HG03565 (cell line): ENCODE measurements at regions not wholly inside any gene's neighbourhood (a gene's known extent, or its start where the extent isn't known, plus 50 kb on each side); places are given as distances from the start of the nearest gene placed in this dataset.
"Not testable (repeated sequence)": the region's sequence is repeated elsewhere in the genome, so short reads cannot be mapped to it uniquely, and the experiment has no call there.

ENCODE experiments used
- ATAC-seq: cut with Tn5 transposase; IDR thresholded peaks from one replicate; pipeline ENCODE4 v1.9.1; 2021; ENCODE audit warnings: mild to moderate bottlenecking, moderate library complexity; ENCODE audit not compliant: unreplicated experiment

DNA sequence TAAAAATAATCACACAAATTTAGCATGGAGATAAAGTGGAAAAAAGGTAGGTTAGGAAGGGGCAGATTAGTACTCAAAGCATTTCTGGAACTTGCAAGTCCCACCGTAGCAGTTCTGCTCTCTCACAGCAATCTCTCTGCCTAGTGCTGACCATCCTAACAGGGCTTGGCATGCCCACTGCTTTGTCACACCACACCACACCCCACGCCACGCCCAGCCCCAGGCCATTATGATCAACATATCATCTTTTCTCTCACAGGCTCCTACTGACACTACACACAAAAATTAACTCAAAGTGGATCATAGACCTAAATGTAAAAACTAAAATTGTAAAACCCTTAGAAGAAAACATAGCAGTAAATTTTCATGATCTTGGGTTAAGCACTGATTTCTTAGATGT, 273.7 kb downstream of the DAD1 start:
- no peak for ATAC-seq

DNA sequence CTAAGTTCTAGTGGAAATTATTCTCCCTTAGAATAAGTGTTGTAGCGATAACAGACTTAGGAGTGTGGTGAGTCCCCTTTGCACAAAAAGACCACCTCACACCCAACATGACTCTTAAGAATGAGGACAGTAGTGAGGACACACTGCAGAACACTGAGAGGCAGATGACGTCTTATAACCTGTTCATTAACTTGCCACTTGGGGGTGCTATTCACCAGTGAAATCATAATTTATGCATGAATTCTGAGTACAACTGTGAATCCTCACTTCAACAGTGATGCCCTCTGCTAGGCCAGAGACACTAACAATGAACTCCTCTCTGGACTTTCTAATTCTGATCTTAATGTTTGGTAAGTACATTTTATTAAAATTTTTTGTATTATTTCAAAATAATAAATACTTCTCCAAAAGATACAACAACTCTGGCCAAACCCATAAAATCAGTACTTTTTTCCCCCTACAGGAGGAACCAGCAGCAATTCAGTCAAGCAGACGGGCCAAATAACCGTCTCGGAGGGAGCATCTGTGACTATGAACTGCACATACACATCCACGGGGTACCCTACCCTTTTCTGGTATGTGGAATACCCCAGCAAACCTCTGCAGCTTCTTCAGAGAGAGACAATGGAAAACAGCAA, 274.7 kb downstream of the DAD1 start:
- no peak for ATAC-seq

DNA sequence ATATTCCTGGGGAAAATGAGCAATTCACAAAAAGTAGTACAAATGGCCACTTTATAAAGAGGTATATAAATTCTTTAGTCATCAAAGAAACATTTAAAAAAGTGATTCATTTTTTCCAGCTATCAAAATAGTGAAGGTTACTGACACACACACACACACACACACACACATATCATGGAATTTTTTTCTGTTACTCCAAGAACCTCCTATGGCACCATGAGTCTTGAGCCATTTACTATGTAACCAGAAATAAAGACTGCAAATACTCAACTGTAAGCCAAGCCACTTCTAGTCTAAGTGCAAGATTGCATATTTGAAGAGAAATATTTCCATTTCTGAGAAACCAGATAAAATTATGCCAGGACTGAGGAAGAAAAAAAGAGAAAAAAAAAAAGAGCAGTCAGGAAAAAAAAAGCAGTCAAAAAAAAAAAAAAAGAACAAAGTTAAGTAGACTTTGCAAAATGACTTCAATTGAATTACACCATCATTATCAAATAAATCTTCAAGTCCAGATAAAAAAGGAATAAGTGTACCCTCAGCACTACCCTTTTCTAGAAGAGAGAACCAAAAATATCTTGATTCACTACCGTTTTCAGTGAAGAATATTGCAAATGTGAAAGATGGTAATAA, 275.7 kb downstream of the DAD1 start:
- ATAC-seq = no peak

DNA sequence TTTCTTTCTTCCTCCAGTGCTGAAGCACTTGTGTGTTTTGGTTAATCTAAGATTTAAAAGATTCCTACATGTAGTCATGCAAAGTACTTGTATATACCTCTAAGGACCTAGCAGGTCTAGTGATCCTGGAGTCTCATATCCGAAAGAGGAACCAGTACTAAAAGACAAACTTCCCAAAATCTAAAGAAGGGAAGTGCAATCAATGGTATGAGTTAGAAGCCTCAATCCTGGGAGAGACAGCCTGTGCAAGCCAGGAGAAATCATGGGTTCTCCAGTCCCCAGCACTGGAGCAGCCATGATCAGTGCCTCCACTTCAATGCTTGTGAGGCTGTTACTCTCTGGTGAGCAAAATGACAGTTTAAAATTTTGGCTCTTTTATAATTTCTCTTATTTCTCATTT, 277.4 kb downstream of the DAD1 start:
- no peak for ATAC-seq

DNA sequence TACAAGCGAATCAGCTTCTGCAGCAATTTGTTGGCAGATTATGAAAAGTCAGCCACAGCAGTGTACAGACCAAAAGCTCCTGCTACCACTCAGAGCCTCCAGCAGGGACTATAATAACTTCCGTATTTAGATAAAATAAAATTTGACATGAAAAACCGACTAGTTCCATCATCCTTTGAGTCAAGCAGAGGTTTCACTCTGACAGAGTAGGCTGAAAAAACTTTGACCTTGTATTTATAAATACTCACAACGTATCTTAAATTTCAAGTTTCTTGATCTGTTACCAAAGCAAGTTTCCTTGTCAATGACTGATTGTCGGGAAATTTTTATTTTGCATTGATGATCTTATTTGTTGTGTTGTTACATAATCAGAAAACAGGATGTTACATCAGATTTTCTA, 283.4 kb downstream of the DAD1 start:
- peak; percentile 69 for ATAC-seq

DNA sequence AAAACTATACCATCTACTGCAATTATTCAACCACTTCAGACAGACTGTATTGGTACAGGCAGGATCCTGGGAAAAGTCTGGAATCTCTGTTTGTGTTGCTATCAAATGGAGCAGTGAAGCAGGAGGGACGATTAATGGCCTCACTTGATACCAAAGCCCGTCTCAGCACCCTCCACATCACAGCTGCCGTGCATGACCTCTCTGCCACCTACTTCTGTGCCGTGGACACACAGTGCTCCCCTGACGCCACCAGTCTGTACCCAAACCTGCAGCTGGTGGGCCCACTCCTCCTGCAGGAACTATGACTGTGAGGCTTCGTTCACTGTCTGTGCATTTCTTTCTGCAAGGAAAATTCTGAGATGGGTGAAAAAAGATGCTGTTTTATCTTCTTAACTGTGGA, 284.7 kb downstream of the DAD1 start:
- ATAC-seq = no peak

DNA sequence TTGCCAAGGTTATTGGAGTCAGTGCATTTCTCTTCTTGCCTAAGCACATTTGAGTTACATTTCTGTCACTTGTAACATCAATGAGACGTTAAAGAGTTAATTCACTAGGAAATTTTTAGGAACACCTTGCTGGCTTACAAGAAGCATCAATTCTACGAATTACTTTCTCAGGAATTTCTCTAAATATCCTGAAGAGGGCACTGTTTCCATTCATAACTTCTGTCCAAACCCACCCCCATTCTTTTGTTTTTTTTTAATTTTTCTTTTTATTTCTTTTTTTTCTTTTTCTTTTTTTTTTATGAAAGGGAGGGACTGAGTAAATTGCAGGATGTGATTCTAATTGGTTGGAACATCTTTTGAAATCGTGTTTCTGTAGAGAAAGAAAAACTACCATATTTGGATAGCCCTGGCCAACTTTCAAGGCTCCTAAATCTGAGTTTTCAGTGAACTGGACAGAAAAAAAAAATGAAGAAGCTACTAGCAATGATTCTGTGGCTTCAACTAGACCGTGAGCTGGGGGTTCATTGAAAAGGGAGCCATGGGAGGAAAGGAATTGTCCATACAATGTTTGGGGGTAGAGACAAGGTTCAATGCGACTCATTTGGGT, 285.3 kb downstream of the DAD1 start:
- no peak for ATAC-seq

DNA sequence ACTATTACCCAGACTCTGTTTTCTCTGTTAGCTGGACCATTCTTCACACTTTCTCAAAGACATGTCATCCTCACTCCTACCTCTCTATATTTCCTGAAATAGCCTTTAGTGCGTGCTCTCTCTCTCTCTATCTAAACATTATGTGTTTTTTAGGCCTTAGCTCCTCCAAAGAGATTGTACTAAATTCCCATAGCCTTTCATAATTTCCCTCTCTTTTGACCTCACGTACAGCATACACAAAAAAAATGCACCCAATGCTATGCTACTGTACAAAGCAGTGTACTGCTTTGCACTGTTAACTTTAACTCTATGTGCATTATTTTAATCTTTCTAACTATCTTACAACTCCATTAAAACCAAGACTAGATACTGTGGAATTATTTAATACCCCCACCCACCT, 288.4 kb downstream of the DAD1 start:
- ATAC-seq = no peak

DNA sequence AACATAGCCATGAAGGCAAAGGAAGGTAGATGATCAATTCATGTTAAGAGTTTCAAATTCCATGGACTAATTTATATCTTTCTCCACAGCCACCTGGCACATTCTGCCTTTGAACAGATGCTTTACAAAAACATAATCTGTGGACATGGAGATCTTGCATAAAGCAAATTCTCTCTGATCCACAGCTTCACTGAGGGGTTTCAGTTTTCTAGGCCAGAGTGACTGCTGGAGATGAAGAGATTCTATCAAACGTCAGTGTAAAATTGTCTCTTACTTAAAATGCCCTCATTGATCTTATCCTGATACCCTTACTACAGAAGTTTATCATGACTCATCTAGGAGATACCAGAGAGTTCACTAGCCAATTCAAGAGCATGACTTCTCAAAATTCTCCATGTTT, 291.6 kb downstream of the DAD1 start:
- ATAC-seq = no peak

DNA sequence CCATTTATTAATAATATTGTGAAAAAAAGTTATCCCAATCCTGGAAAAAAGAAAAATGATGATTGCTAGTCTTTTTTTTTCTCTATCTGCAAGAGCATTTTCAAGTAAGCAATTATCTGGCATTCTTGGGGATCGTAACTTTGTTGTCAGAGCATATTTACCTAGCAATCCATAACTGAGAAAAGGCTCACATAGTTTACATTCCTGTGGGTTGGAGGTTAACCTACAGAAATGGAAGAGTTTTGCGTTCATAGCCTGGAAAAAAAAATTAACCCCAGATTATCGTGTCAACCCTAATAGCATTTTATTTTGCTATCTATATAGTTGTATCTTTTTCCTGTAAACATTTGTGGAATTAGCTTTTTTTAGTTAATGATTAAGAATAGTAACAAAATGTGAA, 292.3 kb downstream of the DAD1 start:
- ATAC-seq = no peak

DNA sequence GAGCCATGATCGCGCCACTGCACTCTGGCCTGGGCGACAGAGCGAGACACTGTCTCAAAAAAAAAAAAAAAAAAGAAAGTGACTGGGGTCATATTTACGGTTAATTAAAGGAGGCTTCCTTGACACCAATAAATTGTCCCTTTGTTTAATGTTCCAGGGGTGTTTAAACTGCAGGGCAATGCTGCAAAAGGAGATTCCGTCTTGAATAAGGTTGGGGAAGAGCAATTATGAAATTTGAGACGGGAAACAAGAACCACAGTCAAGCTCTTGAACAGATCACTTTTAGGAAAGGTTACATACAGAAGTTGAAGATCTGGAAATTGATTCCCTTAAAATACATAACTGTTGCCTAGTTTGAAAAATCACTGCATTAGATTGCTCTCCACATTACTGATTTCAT, 292.9 kb downstream of the DAD1 start:
- no peak for ATAC-seq

DNA sequence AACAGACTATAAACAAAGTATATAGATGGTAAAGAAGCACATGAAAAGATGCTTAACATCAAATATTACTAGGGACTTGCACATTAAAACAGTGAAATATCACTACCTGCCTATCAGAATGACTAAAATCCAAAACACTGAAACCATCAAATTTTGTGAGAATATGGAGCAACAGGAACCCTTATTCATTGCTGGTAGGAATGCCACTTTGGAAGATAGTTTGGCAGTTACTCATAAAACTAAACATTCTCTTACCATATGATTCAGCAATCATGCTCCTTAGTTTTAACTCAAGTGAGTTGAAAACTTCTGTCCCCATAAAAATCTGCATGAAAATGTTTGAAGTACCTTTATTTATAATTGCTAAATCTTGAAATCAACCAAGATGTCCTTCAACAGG, 297.6 kb downstream of the DAD1 start:
- ATAC-seq = no peak

DNA sequence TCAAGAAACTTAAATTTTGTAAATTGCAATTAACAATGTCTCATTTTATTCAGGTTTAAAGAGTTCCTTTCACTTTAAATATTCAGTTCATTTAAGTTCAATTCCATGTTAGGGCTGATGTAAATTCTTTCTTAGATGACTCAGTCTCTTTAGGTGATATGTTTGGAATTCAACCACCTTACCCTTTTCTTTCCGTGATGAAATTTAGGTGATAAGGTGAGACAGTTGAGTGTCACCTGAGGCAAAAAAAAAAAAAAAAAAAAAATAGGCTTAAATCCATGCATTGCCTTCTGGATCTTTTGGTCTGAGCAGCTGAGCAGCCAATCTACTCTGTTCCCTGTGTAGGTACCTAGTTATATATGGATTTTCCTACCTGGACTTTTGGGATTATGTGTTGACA, 299.5 kb downstream of the DAD1 start:
- ATAC-seq = no peak

DNA sequence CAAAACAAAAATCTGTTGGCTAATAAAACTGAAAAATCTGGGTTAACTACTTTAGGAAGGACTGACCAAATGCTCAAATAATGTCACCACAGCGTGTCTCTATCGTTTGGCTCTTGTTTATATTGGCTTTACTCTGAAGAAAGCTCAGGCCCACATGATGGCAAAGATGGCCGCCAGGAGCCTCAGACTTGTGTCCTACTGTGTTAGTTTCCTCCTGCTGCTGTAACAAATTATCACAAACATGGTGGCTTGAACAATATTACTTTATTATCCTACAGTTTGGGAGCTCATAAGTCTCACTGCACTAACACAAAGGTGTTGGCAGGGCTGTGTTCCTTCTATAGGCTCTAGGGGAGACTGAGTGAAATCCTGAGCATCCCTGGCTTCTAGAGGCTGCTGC, 303.0 kb downstream of the DAD1 start:
- no peak for ATAC-seq

DNA sequence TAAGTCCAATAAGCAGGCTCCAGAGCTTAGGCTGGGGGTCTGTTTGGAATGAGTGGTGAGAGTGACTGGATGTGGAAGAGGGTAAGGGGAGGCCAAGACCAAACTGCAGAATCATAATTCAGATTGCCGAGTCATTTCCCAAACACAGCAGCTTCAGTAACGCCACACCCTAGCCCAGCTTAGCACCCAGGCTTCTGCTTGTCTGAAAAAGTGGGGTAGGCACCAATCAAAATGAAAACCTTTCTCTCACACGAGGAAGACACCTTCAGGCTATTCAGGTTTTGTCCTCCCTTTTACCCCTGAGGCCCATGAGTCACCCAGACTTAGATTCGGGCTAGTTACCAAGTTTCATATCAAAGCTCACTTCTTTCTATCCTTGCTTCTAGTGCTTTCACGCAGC, 306.1 kb downstream of the DAD1 start:
- no peak for ATAC-seq

DNA sequence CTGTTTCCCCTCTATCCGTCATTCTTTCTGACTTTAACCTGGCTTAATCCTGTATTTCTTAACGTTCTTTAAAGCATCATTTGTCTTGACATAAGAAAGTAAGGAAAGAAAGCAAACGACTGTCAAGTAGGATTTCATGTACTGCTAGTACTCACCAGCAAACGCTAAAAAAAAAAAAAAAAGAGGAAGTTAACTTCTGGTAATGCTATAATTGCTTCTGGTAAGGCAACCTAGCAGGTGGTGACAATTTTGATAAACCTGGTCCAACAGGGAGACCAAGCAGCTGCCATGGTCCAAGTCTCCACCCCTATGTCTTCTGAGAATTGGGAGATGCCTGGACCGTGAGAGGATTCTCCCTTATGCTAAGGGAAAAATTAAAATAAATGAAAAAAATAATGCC, 306.6 kb downstream of the DAD1 start:
- ATAC-seq = no peak

DNA sequence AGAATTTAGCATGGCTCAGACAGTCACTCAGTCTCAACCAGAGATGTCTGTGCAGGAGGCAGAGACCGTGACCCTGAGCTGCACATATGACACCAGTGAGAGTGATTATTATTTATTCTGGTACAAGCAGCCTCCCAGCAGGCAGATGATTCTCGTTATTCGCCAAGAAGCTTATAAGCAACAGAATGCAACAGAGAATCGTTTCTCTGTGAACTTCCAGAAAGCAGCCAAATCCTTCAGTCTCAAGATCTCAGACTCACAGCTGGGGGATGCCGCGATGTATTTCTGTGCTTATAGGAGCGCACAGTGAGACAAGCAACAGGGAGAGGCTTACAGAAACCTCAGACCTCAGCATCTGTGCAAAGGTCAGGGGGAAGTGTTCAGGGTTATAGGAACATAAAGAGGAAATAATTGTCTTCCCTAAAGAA, 307.6 kb downstream of the DAD1 start:
- ATAC-seq = not testable (repeated sequence)

DNA sequence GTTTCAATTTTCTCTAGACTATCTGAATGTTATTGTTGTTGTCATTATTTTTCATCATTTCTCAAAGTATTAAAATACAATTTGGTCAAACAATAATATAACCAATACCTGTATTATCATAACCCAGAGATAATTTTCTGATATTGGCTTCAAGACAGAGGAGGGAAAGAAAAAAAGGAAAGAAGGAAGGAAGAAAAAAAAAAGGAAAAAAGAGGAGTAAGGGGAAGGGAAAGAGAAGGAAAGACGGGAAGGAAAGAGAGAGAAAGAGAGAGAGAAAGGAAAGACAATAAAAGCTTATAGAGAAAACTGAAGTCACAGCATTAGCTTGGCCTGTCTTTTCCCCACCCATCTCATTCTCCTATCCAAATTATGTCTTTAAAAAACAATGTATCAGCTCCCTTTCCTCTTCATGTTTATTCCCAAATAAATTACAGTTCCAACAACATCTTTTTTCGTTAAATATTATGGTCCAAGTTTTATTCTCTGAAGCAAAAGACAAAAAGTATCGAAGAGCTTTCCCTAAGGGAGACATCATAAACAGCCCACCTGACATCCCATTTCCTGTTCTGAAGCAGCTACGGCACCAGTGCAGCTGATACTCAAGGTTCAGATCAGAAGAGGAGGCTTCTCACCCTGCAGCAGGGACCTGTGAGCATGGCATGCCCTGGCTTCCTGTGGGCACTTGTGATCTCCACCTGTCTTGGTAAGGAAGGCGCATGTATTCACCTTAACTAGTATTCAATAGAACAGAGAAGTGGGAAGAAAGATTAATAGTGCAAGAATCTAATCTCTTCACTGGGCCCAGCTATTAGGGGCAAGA, 308.3 kb downstream of the DAD1 start:
- ATAC-seq = no peak

DNA sequence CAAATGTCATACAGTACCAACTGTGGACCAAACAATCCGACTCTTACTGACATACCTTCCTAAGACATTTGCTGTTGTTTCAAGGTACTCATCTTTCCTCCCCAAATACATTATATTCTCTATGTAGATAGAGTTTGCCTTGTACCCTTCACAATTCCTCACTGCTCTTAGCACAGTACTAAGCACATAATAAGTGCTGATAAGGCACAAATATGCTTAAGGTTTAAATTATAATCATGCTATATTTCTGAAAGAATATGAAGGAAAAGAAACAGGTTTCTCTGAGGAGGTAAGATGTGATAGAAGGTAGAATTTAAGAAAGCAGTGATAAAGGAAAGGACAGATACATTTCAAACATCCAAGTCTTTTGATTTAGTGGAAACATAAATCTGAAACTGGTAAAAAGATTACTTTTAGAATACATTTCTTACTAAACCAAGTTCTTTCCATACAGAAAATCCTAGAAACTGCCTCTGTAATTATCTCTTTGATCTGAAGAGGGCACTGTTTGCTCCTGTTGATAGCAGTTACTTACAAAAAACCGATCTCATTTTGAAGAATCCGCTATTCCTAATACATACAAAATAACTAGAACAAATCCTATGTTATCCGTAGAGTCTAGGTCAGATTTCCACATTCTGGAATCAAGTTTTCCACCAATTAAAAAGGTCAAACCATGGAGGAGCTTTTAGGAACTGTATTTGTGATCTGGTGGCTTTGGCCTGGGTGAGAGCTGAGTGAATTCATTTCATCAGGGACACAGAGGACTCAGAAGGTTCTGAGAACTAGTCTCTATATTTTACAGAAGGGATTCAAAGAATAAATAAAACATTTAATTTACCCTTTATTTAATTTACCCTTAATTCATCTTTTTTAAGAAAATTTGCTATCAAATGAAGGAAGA, 311.9 kb downstream of the DAD1 start:
- no peak for ATAC-seq

DNA sequence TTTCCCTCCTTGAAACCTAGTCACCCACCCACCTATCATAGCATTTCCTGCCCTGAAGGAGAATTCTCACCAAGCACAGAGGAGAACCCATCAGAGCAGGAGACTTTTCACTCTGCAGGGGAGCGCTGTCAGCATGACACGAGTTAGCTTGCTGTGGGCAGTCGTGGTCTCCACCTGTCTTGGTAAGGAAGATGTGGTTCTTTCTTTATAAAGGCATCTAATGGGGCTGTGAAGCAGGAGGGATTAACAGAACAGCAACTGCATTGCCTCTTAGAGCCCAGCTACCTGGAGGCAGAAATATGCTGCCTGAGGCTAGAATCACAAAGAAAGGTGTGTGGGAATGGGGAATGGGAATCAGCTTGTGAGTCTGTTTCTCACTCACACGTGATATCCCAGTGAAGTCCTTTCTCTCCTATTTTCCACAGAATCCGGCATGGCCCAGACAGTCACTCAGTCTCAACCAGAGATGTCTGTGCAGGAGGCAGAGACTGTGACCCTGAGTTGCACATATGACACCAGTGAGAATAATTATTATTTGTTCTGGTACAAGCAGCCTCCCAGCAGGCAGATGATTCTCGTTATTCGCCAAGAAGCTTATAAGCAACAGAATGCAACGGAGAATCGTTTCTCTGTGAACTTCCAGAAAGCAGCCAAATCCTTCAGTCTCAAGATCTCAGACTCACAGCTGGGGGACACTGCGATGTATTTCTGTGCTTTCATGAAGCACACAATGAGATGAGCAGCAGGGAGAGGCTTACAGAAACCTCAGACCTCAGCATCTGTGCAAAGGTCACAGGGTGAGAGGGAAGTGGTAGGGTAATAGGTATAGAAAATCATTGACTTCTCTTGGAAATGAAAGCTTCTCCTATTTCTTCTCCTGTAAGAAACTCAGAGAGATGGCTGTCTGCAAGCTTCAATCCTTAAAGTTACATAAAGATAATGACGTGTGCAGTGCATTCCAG, 316.9 kb downstream of the DAD1 start:
- ATAC-seq = no peak
